ENCODE measurements at regions not wholly inside any gene's neighbourhood (a gene's known extent, or its start where the extent isn't known, plus 50 kb on each side); places are given as distances from the start of the nearest gene placed in this dataset.

DNA sequence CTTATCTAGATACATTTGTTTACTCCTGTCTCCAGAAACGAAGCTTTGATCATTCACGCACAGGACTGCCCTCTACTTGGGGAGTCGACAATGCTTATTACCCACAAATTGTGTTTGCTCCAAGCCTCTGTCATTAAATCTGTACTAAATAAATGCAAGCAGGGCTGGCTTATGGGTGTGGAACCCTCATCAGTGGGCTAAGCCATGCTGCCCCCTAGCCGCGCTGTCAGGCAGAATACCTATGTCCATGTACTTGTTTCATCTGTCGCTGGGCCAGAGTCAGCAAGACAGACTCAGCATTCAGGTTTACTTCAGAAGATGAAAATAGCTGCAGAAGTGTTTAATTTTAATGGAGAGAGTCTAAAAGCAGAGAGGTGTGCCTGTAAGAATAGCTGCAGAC is 110.0 kb upstream of the PRR20A start:
- peaks cover 8% of the 10 kb centered on the region for H3K9me3 ChIP-seq (ENCODE audit: control insufficient read depth, insufficient read depth, low read length)
- H3K4me3 ChIP-seq (ENCODE audit: low read depth, low read length) = no peak overlapping the region
- DNase-seq (ENCODE audit: low read depth, low spot score) = no peak
- POLR2A ChIA-PET = no interaction called here
- no peaks in the 10 kb centered on the region for H3K27me3 ChIP-seq (ENCODE audit: control insufficient read depth, insufficient read depth, low read length)
- TF ChIP-seq, protein P1, sequence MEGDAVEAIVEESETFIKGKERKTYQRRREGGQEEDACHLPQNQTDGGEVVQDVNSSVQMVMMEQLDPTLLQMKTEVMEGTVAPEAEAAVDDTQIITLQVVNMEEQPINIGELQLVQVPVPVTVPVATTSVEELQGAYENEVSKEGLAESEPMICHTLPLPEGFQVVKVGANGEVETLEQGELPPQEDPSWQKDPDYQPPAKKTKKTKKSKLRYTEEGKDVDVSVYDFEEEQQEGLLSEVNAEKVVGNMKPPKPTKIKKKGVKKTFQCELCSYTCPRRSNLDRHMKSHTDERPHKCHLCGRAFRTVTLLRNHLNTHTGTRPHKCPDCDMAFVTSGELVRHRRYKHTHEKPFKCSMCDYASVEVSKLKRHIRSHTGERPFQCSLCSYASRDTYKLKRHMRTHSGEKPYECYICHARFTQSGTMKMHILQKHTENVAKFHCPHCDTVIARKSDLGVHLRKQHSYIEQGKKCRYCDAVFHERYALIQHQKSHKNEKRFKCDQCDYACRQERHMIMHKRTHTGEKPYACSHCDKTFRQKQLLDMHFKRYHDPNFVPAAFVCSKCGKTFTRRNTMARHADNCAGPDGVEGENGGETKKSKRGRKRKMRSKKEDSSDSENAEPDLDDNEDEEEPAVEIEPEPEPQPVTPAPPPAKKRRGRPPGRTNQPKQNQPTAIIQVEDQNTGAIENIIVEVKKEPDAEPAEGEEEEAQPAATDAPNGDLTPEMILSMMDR (IDR thresholded peaks at IDR 0.05; ENCODE audit: low read depth, low read length) = no peak
- CTCF ChIA-PET = no interaction called here
- no peak overlapping the region for H3K27ac ChIP-seq (ENCODE audit: low read depth, low read length)

DNA sequence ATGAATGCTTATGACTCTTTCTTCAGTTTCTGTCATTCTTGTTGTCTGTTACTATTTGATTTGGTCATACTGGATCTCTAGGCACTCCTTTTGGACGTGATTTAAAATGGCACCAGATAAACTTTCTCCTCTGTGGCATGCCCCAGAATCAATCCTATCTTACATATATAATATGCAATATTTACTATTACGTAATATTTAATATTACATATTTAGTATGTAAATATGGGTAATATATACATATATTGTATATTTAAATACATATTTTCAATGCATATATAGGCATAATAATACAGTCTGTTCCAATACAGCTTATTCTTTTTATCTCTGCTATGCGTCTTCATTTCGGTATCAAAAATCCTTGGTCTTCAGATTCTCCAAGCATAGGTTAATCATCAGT is 104.4 kb upstream of the PRR20A start:
- DNase-seq (ENCODE audit: low read depth, low spot score) = no peak
- POLR2A ChIA-PET = no interaction called here
- CTCF ChIA-PET = no interaction called here
- Histone ChIP-seq H3K4me3 (ENCODE audit: low read depth, low read length) (no peak overlapping the region), H3K9me3 (ENCODE audit: control insufficient read depth, insufficient read depth, low read length) (no peaks in the 10 kb centered on the region; the same call in 1 of the 2 replicates), H3K27ac (ENCODE audit: low read depth, low read length) (no peak overlapping the region), H3K27me3 (ENCODE audit: control insufficient read depth, insufficient read depth, low read length) (no peaks in the 10 kb centered on the region)
- TF ChIP-seq, protein P1 (IDR thresholded peaks at IDR 0.05; ENCODE audit: low read depth, low read length) = no peak

DNA sequence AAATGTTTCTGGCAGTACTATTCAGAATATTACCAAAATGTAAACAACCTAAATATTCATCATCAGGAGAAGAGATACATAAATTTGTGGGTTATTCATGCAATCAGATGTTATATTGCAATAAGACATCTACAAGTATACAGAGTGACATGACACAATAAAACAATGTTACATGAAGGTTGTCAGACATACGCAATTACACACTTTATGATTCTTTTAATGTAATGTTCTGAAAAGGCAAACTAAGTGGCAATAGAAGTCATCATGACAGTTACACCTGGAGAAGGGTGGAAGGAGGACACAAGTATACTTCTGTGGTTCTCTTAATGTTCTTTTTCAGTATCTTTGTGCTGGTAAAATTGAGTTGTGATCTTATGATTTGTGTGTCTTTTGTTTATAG is 95.8 kb upstream of the PRR20A start:
- no peak for DNase-seq (ENCODE audit: low read depth, low spot score)
- Histone ChIP-seq H3K9me3 (ENCODE audit: control insufficient read depth, insufficient read depth, low read length) (no peaks in the 10 kb centered on the region; the same call in 1 of the 2 replicates), H3K4me3 (ENCODE audit: low read depth, low read length) (no peak overlapping the region), H3K27ac (ENCODE audit: low read depth, low read length) (no peak overlapping the region), H3K27me3 (ENCODE audit: control insufficient read depth, insufficient read depth, low read length) (no peaks in the 10 kb centered on the region)
- TF ChIP-seq, protein P1 (IDR thresholded peaks at IDR 0.05; ENCODE audit: low read depth, low read length) = no peak
- CTCF ChIA-PET = no interaction called here
- POLR2A ChIA-PET = no interaction called here

- no peak overlapping the region for H3K4me3 ChIP-seq (ENCODE audit: low read depth, low read length)
- TF ChIP-seq, protein P1 (IDR thresholded peaks at IDR 0.05; ENCODE audit: low read depth, low read length) = no peak
- no peaks in the 10 kb centered on the region for H3K27me3 ChIP-seq (ENCODE audit: control insufficient read depth, insufficient read depth, low read length)
- DNase-seq (ENCODE audit: low read depth, low spot score) = no peak
- no peaks in the 10 kb centered on the region; the same call in 1 of the 2 replicates for H3K9me3 ChIP-seq (ENCODE audit: control insufficient read depth, insufficient read depth, low read length)
- POLR2A ChIA-PET = no interaction called here
- H3K27ac ChIP-seq (ENCODE audit: low read depth, low read length) = no peak overlapping the region
- CTCF ChIA-PET = no interaction called here
Observed at GRCh38 chr13:57045826-57046546, 94.7 kb upstream of the PRR20A start.

DNA sequence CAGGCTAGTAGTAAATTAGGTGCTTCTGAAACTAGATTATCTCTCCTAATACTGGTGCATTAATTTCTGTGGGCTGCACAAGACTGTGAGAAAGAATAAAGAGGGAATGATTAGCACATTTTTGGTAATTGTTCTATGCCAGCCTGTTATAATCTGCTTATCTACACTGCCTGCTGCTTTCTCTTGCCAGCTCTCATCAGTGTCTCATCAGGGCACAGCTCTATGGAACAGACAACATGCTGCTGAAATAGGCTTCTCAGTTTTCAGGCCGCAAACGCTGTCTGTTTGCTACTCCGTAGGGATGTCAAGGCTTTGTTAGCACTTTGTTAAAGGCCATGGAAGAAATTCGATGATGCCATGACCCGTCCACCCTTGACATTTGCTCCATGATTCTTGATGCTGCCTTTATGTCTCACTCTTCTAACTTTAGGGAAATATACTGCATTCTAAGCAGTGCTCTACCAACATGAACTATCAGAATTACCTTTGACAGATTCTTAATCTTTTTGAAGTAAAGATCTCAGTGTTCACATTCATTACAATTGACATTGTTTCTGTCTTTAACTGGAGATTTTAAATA is 84.0 kb upstream of the PRR20A start:
- POLR2A ChIA-PET = no interaction called here
- DNase-seq (ENCODE audit: low read depth, low spot score) = no peak
- Histone ChIP-seq H3K9me3 (ENCODE audit: control insufficient read depth, insufficient read depth, low read length) (no peaks in the 10 kb centered on the region; the same call in 1 of the 2 replicates), H3K27me3 (ENCODE audit: control insufficient read depth, insufficient read depth, low read length) (no peaks in the 10 kb centered on the region), H3K4me3 (ENCODE audit: low read depth, low read length) (no peak overlapping the region), H3K27ac (ENCODE audit: low read depth, low read length) (no peak overlapping the region)
- TF ChIP-seq, protein P1 (IDR thresholded peaks at IDR 0.05; ENCODE audit: low read depth, low read length) = no peak
- CTCF ChIA-PET = no interaction called here

Measured in AG04450 (cell line).